SU-DHL-6 (cell line): ENCODE measurements at regions not wholly inside any gene's neighbourhood (a gene's known extent, or its start where the extent isn't known, plus 50 kb on each side); places are given as distances from the start of the nearest gene placed in this dataset.

Source experiments
- EZH2phosphoT487 ChIP-seq: fragments of 200-600 bp; sonication (generic), shearing (Covaris generic); conservative IDR thresholded peaks from 2 replicates; pipeline ENCODE4 v1.6.1; 2018; ENCODE audit warnings: mild to moderate bottlenecking, antibody characterized with exemption, low read length, moderate library complexity, mixed read lengths
- TF ChIP-seq, protein P1 (sequence below): fragments of 200-600 bp; sonication (generic); IDR thresholded peaks from one replicate; pipeline ENCODE4 v1.5.1; 2017; ENCODE audit warnings: antibody characterized with exemption, mild to moderate bottlenecking, low read length, moderate library complexity; ENCODE audit not compliant: insufficient read depth, poor library complexity, severe bottlenecking

DNA sequence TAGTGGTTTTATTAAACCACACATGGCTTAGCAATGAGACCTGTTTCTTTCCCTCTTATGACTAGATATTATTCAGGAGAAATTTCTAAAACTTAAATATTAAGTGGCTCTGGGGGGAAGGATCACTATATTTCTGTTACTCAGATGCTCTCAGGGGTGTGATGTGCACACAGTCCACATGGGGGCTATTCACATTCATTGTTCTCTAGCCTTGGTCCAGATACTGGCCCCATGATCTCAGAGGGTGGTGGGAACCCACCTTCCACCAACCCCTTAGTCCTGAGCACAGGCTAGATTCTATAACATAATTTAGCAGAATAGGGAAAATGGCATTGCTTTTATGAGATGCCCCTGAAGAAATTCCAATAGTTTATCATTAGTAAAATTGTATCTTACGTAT lies 149.0 kb upstream of the ST8SIA2 start:
- TF ChIP-seq, protein P1, sequence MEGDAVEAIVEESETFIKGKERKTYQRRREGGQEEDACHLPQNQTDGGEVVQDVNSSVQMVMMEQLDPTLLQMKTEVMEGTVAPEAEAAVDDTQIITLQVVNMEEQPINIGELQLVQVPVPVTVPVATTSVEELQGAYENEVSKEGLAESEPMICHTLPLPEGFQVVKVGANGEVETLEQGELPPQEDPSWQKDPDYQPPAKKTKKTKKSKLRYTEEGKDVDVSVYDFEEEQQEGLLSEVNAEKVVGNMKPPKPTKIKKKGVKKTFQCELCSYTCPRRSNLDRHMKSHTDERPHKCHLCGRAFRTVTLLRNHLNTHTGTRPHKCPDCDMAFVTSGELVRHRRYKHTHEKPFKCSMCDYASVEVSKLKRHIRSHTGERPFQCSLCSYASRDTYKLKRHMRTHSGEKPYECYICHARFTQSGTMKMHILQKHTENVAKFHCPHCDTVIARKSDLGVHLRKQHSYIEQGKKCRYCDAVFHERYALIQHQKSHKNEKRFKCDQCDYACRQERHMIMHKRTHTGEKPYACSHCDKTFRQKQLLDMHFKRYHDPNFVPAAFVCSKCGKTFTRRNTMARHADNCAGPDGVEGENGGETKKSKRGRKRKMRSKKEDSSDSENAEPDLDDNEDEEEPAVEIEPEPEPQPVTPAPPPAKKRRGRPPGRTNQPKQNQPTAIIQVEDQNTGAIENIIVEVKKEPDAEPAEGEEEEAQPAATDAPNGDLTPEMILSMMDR: no peak
- TF ChIP-seq EZH2phosphoT487: no peak
